Smooth muscle cell (in vitro differentiated cells): ENCODE measurements at regions not wholly inside any gene's neighbourhood (a gene's known extent, or its start where the extent isn't known, plus 50 kb on each side); places are given as distances from the start of the nearest gene placed in this dataset.

ENCODE experiments used
- DNase-seq: peaks from one replicate; lab custom pipeline; 2025; ENCODE audit not compliant: unreplicated experiment; lab: John Stamatoyannopoulos, UW
- H2AFZ ChIP-seq: fragments of 200-600 bp; sonication (generic); 2 replicates; pipeline ENCODE4 v1.6.0; 2016; ENCODE audit warnings: antibody characterized with exemption, low read depth, mild to moderate bottlenecking
- H3F3A ChIP-seq: fragments of 200-600 bp; sonication (generic); 2 replicates; pipeline ENCODE4 v1.6.0; 2017; ENCODE audit warnings: antibody characterized with exemption, low read depth
- H3K27ac ChIP-seq: fragments of 200-600 bp; sonication (generic); 2 replicates; pipeline ENCODE4 v1.5.1; 2016; ENCODE audit warnings: low read depth, mild to moderate bottlenecking
- H3K27me3 ChIP-seq: fragments of 200-600 bp; sonication (generic); 2 replicates; pipeline ENCODE4 v1.6.1; 2016; ENCODE audit warnings: low read depth, mild to moderate bottlenecking
- H3K36me3 ChIP-seq: fragments of 200-600 bp; sonication (generic); 2 replicates; pipeline ENCODE4 v1.5.1; 2016; ENCODE audit warnings: low read depth
- H3K4me1 ChIP-seq: fragments of 200-600 bp; sonication (generic); 2 replicates; pipeline ENCODE4 v1.5.1; 2016; ENCODE audit warnings: low read depth
- H3K4me2 ChIP-seq: fragments of 200-600 bp; sonication (generic); 2 replicates; pipeline ENCODE4 v1.6.0; 2016; ENCODE audit warnings: mild to moderate bottlenecking
- H3K4me3 ChIP-seq: fragments of 200-600 bp; sonication (generic); 2 replicates; pipeline ENCODE4 v1.5.1; 2016; ENCODE audit warnings: mild to moderate bottlenecking
- H3K79me2 ChIP-seq: fragments of 200-600 bp; sonication (generic); 2 replicates; pipeline ENCODE4 v1.6.0; 2016; ENCODE audit warnings: low read depth, mild to moderate bottlenecking
- H3K9ac ChIP-seq: fragments of 200-600 bp; sonication (generic); 2 replicates; pipeline ENCODE4 v1.6.0; 2016; ENCODE audit warnings: low read depth
- H3K9me3 ChIP-seq: fragments of 200-600 bp; sonication (generic); replicated peaks from 2 replicates; pipeline ENCODE4 v1.5.1; 2016; ENCODE audit warnings: low read depth
- H4K20me1 ChIP-seq: fragments of 200-600 bp; sonication (generic); 2 replicates; pipeline ENCODE4 v1.6.0; 2016; ENCODE audit warnings: low read depth
- CTCF ChIP-seq: fragments of 200-600 bp; sonication (generic); IDR thresholded peaks from 2 replicates; pipeline ENCODE4 v1.5.1; 2017; ENCODE audit warnings: borderline replicate concordance, mild to moderate bottlenecking, antibody characterized with exemption; ENCODE audit not compliant: insufficient read depth, poor library complexity, severe bottlenecking
- WGBS: methylation state at CpG from one replicate; pipeline ENCODE4 v1.1.7; 2016; ENCODE audit warnings: low lambda C conversion rate; 5-methylcytosine and 5-hydroxymethylcytosine counted together

GRCh38 chr1:60224523-60224922 is 151.0 kb upstream of the C1orf87 start:
- DNase-seq, result no peak
- H3K4me2 ChIP-seq, result no peak overlapping the region
- no peaks in the 10 kb centered on the region for H3K9me3 ChIP-seq
- H2AFZ ChIP-seq, result no peak overlapping the region
- no peak overlapping the region for H3K4me3 ChIP-seq
- no peaks in the 10 kb centered on the region for H3K79me2 ChIP-seq
- no peaks in the 10 kb centered on the region for H3K27me3 ChIP-seq
- no peaks in the 10 kb centered on the region for H3K36me3 ChIP-seq
- WGBS, result 94% methylated on average over 3 of the region's 3 CpGs
- TF ChIP-seq CTCF, result no peak
- no peak overlapping the region for H3K27ac ChIP-seq
- H4K20me1 ChIP-seq, result no peaks in the 10 kb centered on the region
- H3K9ac ChIP-seq, result no peak overlapping the region
- no peaks in the 10 kb centered on the region for H3F3A ChIP-seq
- no peaks in the 10 kb centered on the region for H3K4me1 ChIP-seq

GRCh38 chr1:60223158-60223557 is 149.6 kb upstream of the C1orf87 start:
- no peaks in the 10 kb centered on the region for H4K20me1 ChIP-seq
- H3K79me2 ChIP-seq, result no peaks in the 10 kb centered on the region
- H3K4me1 ChIP-seq, result no peaks in the 10 kb centered on the region
- no peaks in the 10 kb centered on the region for H3K36me3 ChIP-seq
- 92% methylated on average over 5 of the region's 5 CpGs for WGBS
- no peaks in the 10 kb centered on the region for H3K27me3 ChIP-seq
- H3K27ac ChIP-seq, result no peak overlapping the region
- no peak for TF ChIP-seq CTCF
- no peak overlapping the region for H3K9ac ChIP-seq
- no peak overlapping the region for H3K4me2 ChIP-seq
- H3K4me3 ChIP-seq, result no peak overlapping the region
- DNase-seq, result no peak
- H3K9me3 ChIP-seq, result no peaks in the 10 kb centered on the region
- no peaks in the 10 kb centered on the region for H3F3A ChIP-seq
- no peak overlapping the region for H2AFZ ChIP-seq

- no peak for TF ChIP-seq CTCF
- no peak overlapping the region for H3K9ac ChIP-seq
- 85% methylated on average over 11 of the region's 11 CpGs for WGBS
These were observed 149.0 kb upstream of the C1orf87 start for GRCh38 chr1:60222360-60223115.

GRCh38 chr1:60213253-60213652 is 139.7 kb upstream of the C1orf87 start:
- no peak overlapping the region for H3K9ac ChIP-seq
- no peak for TF ChIP-seq CTCF
- no peaks in the 10 kb centered on the region for H4K20me1 ChIP-seq
- H3K36me3 ChIP-seq, result no peaks in the 10 kb centered on the region
- no peak overlapping the region for H3K27ac ChIP-seq
- DNase-seq, result no peak
- H3K4me3 ChIP-seq, result no peak overlapping the region
- 86% methylated on average over 5 of the region's 5 CpGs for WGBS
- H3K27me3 ChIP-seq, result no peaks in the 10 kb centered on the region
- no peak overlapping the region for H2AFZ ChIP-seq
- H3K4me1 ChIP-seq, result no peaks in the 10 kb centered on the region
- H3F3A ChIP-seq, result no peaks in the 10 kb centered on the region
- no peaks in the 10 kb centered on the region for H3K79me2 ChIP-seq
- no peak overlapping the region for H3K4me2 ChIP-seq
- no peaks in the 10 kb centered on the region for H3K9me3 ChIP-seq

More at GRCh38 chr1:60222360-60223115, 149.0 kb upstream of the C1orf87 start:
- Histone ChIP-seq H3K79me2 (no peaks in the 10 kb centered on the region), H4K20me1 (no peaks in the 10 kb centered on the region), H3F3A (no peaks in the 10 kb centered on the region), H3K9me3 (no peaks in the 10 kb centered on the region), H3K27me3 (no peaks in the 10 kb centered on the region), H3K4me3 (no peak overlapping the region), H3K4me2 (no peak overlapping the region), H3K36me3 (no peaks in the 10 kb centered on the region), H3K27ac (no peak overlapping the region), H3K4me1 (no peaks in the 10 kb centered on the region), H2AFZ (no peak overlapping the region)
- DNase-seq, result no peak
